ENCODE measurements at regions not wholly inside any gene's neighbourhood (a gene's known extent, or its start where the extent isn't known, plus 50 kb on each side); places are given as distances from the start of the nearest gene placed in this dataset.

DNA sequence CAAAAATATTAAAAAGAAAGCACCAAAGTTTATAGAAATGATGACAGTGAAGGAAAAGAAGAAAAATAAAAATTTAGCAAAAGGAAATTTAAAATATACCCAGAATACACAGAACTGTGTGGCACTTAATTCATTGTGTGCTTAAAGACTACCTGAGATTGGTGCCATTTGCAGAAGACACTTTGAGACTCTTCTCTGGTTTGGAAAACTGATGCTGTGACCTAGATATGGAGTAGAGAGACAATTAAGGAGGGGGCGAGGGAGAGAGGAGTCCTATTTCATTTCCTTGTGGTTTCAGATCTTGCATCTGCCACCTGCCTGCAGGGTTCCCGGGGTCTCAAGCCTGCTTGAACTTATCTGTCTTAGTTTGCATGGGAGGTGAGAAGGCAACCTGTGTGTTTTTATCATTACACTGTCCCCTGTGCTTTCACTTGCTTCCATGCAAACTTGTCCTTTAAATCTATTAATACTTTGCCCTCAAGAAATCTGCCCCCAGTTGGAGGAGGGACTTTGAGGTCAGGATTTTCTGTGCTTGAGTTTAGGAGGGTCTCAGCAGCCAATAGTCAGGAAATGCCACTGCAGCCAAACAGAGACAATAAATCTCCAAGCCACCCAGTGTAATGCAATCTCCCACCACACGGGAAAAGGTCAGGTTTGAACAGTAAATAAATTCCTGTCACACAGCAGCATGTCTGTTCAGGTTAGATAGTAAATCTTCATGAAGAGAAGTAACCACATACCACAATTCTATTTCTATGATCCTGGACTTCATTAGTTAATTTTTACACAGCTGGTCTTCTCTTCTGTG is 119.4 kb downstream of the CAND1 start:
- no peaks in the 10 kb centered on the region for H3K36me3 Mint-ChIP-seq
- peaks cover 32% of the 10 kb centered on the region for H3K4me1 Mint-ChIP-seq (ENCODE audit: unreplicated experiment)
- TF ChIP-seq, protein P1, sequence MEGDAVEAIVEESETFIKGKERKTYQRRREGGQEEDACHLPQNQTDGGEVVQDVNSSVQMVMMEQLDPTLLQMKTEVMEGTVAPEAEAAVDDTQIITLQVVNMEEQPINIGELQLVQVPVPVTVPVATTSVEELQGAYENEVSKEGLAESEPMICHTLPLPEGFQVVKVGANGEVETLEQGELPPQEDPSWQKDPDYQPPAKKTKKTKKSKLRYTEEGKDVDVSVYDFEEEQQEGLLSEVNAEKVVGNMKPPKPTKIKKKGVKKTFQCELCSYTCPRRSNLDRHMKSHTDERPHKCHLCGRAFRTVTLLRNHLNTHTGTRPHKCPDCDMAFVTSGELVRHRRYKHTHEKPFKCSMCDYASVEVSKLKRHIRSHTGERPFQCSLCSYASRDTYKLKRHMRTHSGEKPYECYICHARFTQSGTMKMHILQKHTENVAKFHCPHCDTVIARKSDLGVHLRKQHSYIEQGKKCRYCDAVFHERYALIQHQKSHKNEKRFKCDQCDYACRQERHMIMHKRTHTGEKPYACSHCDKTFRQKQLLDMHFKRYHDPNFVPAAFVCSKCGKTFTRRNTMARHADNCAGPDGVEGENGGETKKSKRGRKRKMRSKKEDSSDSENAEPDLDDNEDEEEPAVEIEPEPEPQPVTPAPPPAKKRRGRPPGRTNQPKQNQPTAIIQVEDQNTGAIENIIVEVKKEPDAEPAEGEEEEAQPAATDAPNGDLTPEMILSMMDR (conservative IDR thresholded peaks at IDR 0.05) = peak; percentile 72
- DNase-seq (ENCODE audit: extremely low spot score, unreplicated experiment) = no peak
- peak overlapping the region; percentile 27 for H3K4me3 Mint-ChIP-seq
- peaks cover 6% of the 10 kb centered on the region for H3K27me3 Mint-ChIP-seq
- peak overlapping the region; percentile 31 for H3K27ac Mint-ChIP-seq
- H3K9me3 Mint-ChIP-seq = peaks cover under 1% of the 10 kb centered on the region

- no peaks in the 10 kb centered on the region for H3K9me3 Mint-ChIP-seq
- no peak for DNase-seq (ENCODE audit: extremely low spot score, unreplicated experiment)
- TF ChIP-seq, protein P1 (conservative IDR thresholded peaks at IDR 0.05) = no peak
- no peak overlapping the region for H3K27ac Mint-ChIP-seq
- H3K27me3 Mint-ChIP-seq = peaks cover 6% of the 10 kb centered on the region
- H3K4me1 Mint-ChIP-seq (ENCODE audit: unreplicated experiment) = peaks cover 35% of the 10 kb centered on the region
- no peak overlapping the region for H3K4me3 Mint-ChIP-seq
- H3K36me3 Mint-ChIP-seq = no peaks in the 10 kb centered on the region
These were observed 121.1 kb downstream of the CAND1 start for GRCh38 chr12:67390273-67390672.

DNA sequence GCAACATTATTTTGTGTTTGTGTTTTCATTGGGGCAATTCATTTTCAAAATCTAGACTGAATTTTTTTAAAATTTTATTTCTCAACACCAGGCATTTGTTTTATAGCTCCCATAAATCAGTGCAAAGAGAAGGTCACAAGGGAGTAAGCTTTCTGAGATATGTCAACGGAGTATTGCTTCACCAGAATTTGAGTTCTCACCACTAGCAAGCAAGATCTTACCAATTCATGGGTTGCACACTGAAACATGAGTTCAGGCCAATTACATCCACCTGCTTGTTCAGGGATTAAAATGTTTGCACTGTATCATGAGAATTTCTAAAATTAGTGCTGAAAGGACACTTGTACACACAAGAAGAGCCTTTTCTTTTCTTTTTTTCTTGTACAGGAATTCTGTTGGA is 121.9 kb downstream of the CAND1 start:
- Mint-ChIP-seq H3K4me1 (ENCODE audit: unreplicated experiment) (peaks cover 36% of the 10 kb centered on the region), H3K36me3 (no peaks in the 10 kb centered on the region), H3K9me3 (no peaks in the 10 kb centered on the region), H3K27me3 (peaks cover 6% of the 10 kb centered on the region), H3K27ac (no peak overlapping the region), H3K4me3 (no peak overlapping the region)
- TF ChIP-seq, protein P1 (conservative IDR thresholded peaks at IDR 0.05) = no peak
- DNase-seq (ENCODE audit: extremely low spot score, unreplicated experiment) = no peak

GRCh38 chr12:67391656-67392055 is 122.5 kb downstream of the CAND1 start:
- Mint-ChIP-seq H3K4me3 (no peak overlapping the region), H3K4me1 (ENCODE audit: unreplicated experiment) (peaks cover 32% of the 10 kb centered on the region), H3K9me3 (no peaks in the 10 kb centered on the region), H3K27me3 (peaks cover 6% of the 10 kb centered on the region), H3K36me3 (no peaks in the 10 kb centered on the region), H3K27ac (no peak overlapping the region)
- TF ChIP-seq, protein P1 (conservative IDR thresholded peaks at IDR 0.05) = no peak
- DNase-seq (ENCODE audit: extremely low spot score, unreplicated experiment) = no peak

- H3K27me3 Mint-ChIP-seq = peaks cover 6% of the 10 kb centered on the region
- H3K27ac Mint-ChIP-seq = no peak overlapping the region
- DNase-seq (ENCODE audit: extremely low spot score, unreplicated experiment) = no peak
- no peaks in the 10 kb centered on the region for H3K36me3 Mint-ChIP-seq
- no peaks in the 10 kb centered on the region for H3K9me3 Mint-ChIP-seq
- TF ChIP-seq, protein P1 (conservative IDR thresholded peaks at IDR 0.05) = no peak
- peaks cover 9% of the 10 kb centered on the region for H3K4me1 Mint-ChIP-seq (ENCODE audit: unreplicated experiment)
- H3K4me3 Mint-ChIP-seq = no peak overlapping the region
These were observed 125.4 kb downstream of the CAND1 start for GRCh38 chr12:67394550-67394949.

Measured in type B pancreatic cell (in vitro differentiated cells).